IMR-90 (cell line): ENCODE measurements at regions not wholly inside any gene's neighbourhood (a gene's known extent, or its start where the extent isn't known, plus 50 kb on each side); places are given as distances from the start of the nearest gene placed in this dataset.

ENCODE experiments used
- ATAC-seq: fragments of 200-7000 bp; cut with Tn5 transposase; 2 replicates; pipeline ENCODE4 v1.9.1; 2020; ENCODE audit warnings: low read depth, mild to moderate bottlenecking, moderate library complexity
- BruUV-seq: library from RNA; stranded (reverse); fragments of 400-500 nt; replicated peaks from 2 replicates; lab custom pipeline; 2021; lab: Mats Ljungman, UMichigan
- CTCF ChIA-PET: fragments of 300-600 bp; formaldehyde crosslinking; extraction: SDS; loops from one replicate; lab custom pipeline; 2021; ENCODE audit warnings: antibody characterized with exemption; lab: Yijun Ruan, JAX
- POLR2A ChIA-PET: fragments of 300-600 bp; sonication (Branson Sonifier 250); formaldehyde crosslinking; loops from one replicate; lab custom pipeline; 2022; ENCODE audit warnings: antibody characterized with exemption; ENCODE audit not compliant: unreplicated experiment; lab: Charles Lee
- DNase-seq: peaks from one replicate; pipeline ENCODE4 v3.0.0; 2013
- H2AFZ ChIP-seq: replicated peaks from 2 replicates; pipeline ENCODE3; 2013; ENCODE audit warnings: low read length, mild to moderate bottlenecking; ENCODE audit not compliant: poor library complexity
- H2AK5ac ChIP-seq: 2 replicates; pipeline ENCODE4 v1.6.1; 2013; ENCODE audit warnings: low read depth, low read length, inconsistent platforms
- H2AK9ac ChIP-seq: replicated peaks from 2 replicates; pipeline ENCODE3; 2013; ENCODE audit warnings: mild to moderate bottlenecking, low read depth, low read length, moderate library complexity; ENCODE audit not compliant: poor library complexity
- H2BK120ac ChIP-seq: 2 replicates; pipeline ENCODE4 v1.6.1; 2013; ENCODE audit warnings: low read depth, low read length, inconsistent platforms
- H2BK15ac ChIP-seq: 3 replicates; pipeline ENCODE4 v1.6.1; 2013; ENCODE audit warnings: low read depth, low read length, inconsistent platforms
- H2BK20ac ChIP-seq: 2 replicates; pipeline ENCODE4 v1.6.1; 2013; ENCODE audit warnings: low read depth, mild to moderate bottlenecking, inconsistent platforms, low read length, moderate library complexity
- H2BK5ac ChIP-seq: 2 replicates; pipeline ENCODE4 v1.6.1; 2013; ENCODE audit warnings: mild to moderate bottlenecking, low read depth, low read length, inconsistent platforms; ENCODE audit not compliant: poor library complexity, severe bottlenecking
- H3K14ac ChIP-seq: replicated peaks from 2 replicates; pipeline ENCODE4 v1.6.1; 2013; ENCODE audit warnings: low read depth, low read length, inconsistent platforms
- H3K18ac ChIP-seq: 2 replicates; pipeline ENCODE4 v1.6.1; 2013; ENCODE audit warnings: low read depth, low read length, control low read depth
- H3K23ac ChIP-seq: 2 replicates; pipeline ENCODE4 v1.6.1; 2013; ENCODE audit warnings: low read depth, low read length, inconsistent platforms
- H3K27ac ChIP-seq: 2 replicates; pipeline ENCODE4 v1.5.1; 2013; ENCODE audit warnings: mild to moderate bottlenecking, control low read depth, low read length; ENCODE audit not compliant: insufficient read depth
- H3K27me3 ChIP-seq: 2 replicates; pipeline ENCODE4 v1.6.1; 2013; ENCODE audit warnings: low read length; ENCODE audit not compliant: control insufficient read depth, insufficient read depth
- H3K36me3 ChIP-seq: 2 replicates; pipeline ENCODE4 v1.6.1; 2013; ENCODE audit warnings: low read length, mixed read lengths; ENCODE audit not compliant: control insufficient read depth, insufficient read depth
- H3K4ac ChIP-seq: 2 replicates; pipeline ENCODE4 v1.6.1; 2013; ENCODE audit warnings: low read depth, low read length, inconsistent platforms
- H3K4me1 ChIP-seq: 2 replicates; pipeline ENCODE4 v1.6.1; 2013; ENCODE audit warnings: low read length, mixed read lengths; ENCODE audit not compliant: control insufficient read depth, insufficient read depth
- H3K4me2 ChIP-seq: 2 replicates; pipeline ENCODE4 v1.6.1; 2013; ENCODE audit warnings: low read depth, mild to moderate bottlenecking, control low read depth, low read length, moderate library complexity
- H3K4me3 ChIP-seq: 2 replicates; pipeline ENCODE4 v1.5.1; 2013; ENCODE audit warnings: low read depth, mild to moderate bottlenecking, control low read depth, low read length, moderate library complexity; ENCODE audit not compliant: insufficient read depth
- H3K56ac ChIP-seq: 2 replicates; pipeline ENCODE4 v1.6.1; 2013; ENCODE audit warnings: low read length, inconsistent platforms; ENCODE audit not compliant: insufficient read depth; ENCODE audit errors: extremely low read depth
- H3K79me1 ChIP-seq, 2 experiments: 2 replicates each; pipeline ENCODE4 v1.6.1; 2013; ENCODE audit warnings: low read length in 2 of 2, inconsistent platforms in 1 of 2, low read depth in 1 of 2
- H3K9ac ChIP-seq: 2 replicates; pipeline ENCODE4 v1.6.1; 2013; ENCODE audit warnings: low read depth, low read length, control low read depth
- H3K9me1 ChIP-seq: 2 replicates; pipeline ENCODE4 v1.6.1; 2013; ENCODE audit warnings: low read length, inconsistent platforms; ENCODE audit not compliant: insufficient read depth
- H3K9me3 ChIP-seq: 2 replicates; pipeline ENCODE4 v1.6.1; 2013; ENCODE audit warnings: low read length; ENCODE audit not compliant: control insufficient read depth, insufficient read depth
- H4K20me1 ChIP-seq: 2 replicates; pipeline ENCODE4 v1.6.1; 2013; ENCODE audit warnings: low read length, inconsistent platforms; ENCODE audit not compliant: insufficient read depth
- H4K5ac ChIP-seq: 2 replicates; pipeline ENCODE4 v1.6.1; 2013; ENCODE audit warnings: mild to moderate bottlenecking, low read depth, low read length, control low read depth
- H4K8ac ChIP-seq, 2 experiments: 2 replicates each; pipeline ENCODE4 v1.6.1; 2013; ENCODE audit warnings: low read depth in 2 of 2, low read length in 2 of 2, control low read depth in 1 of 2, inconsistent platforms in 1 of 2
- H4K91ac ChIP-seq: 2 replicates; pipeline ENCODE4 v1.6.1; 2013; ENCODE audit warnings: low read depth, low read length, inconsistent platforms; ENCODE audit not compliant: insufficient read depth
- BHLHE40 ChIP-seq: fragments of 150-350 bp; IDR thresholded peaks from 2 replicates; pipeline ENCODE4 v1.6.1; 2016; ENCODE audit warnings: mild to moderate bottlenecking, low read depth, low read length
- CEBPB ChIP-seq: IDR thresholded peaks from 2 replicates; pipeline ENCODE4 v1.6.1; 2012; ENCODE audit warnings: low read depth, low read length, improper control_type of control experiment
- CHD1 ChIP-seq: IDR thresholded peaks from 2 replicates; pipeline ENCODE4 v1.6.1; 2012; ENCODE audit warnings: low read depth, low read length, improper control_type of control experiment
- CTCF ChIP-seq: conservative IDR thresholded peaks from 2 replicates; pipeline ENCODE4 v1.5.1; 2012; ENCODE audit warnings: mild to moderate bottlenecking, low read depth, low read length, improper control_type of control experiment
- ELK1 ChIP-seq: fragments of 150-350 bp; IDR thresholded peaks from 2 replicates; pipeline ENCODE4 v1.6.1; 2016; ENCODE audit warnings: low read depth, mild to moderate bottlenecking, low read length, moderate library complexity, borderline replicate concordance
- FOS ChIP-seq: fragments of 150-350 bp; IDR thresholded peaks from 2 replicates; pipeline ENCODE4 v1.6.1; 2016; ENCODE audit warnings: low read depth, low read length
- MAFK ChIP-seq: IDR thresholded peaks from 2 replicates; pipeline ENCODE4 v1.6.1; 2012; ENCODE audit warnings: low read depth, low read length, improper control_type of control experiment
- MAZ ChIP-seq: IDR thresholded peaks from 2 replicates; pipeline ENCODE4 v1.6.1; 2012; ENCODE audit warnings: low read depth, mild to moderate bottlenecking, low read length, improper control_type of control experiment, moderate library complexity, borderline replicate concordance
- MXI1 ChIP-seq: IDR thresholded peaks from 2 replicates; pipeline ENCODE4 v1.6.1; 2012; ENCODE audit warnings: low read depth, mild to moderate bottlenecking, low read length, moderate library complexity, borderline replicate concordance
- NFE2L2 ChIP-seq: fragments of 150-350 bp; IDR thresholded peaks from 2 replicates; pipeline ENCODE4 v1.6.1; 2016; ENCODE audit warnings: low read depth, mild to moderate bottlenecking, low read length
- POLR2A ChIP-seq: IDR thresholded peaks from 2 replicates; pipeline ENCODE4 v1.6.1; 2012; ENCODE audit warnings: mild to moderate bottlenecking, low read depth, low read length
- RAD21 ChIP-seq: IDR thresholded peaks from 2 replicates; pipeline ENCODE4 v1.6.1; 2012; ENCODE audit warnings: low read length, improper control_type of control experiment
- RCOR1 ChIP-seq: IDR thresholded peaks from 2 replicates; pipeline ENCODE4 v1.6.1; 2012; ENCODE audit warnings: mild to moderate bottlenecking, low read length, improper control_type of control experiment; ENCODE audit not compliant: insufficient replicate concordance
- RFX5 ChIP-seq: IDR thresholded peaks from 2 replicates; pipeline ENCODE4 v1.8.0; 2012; ENCODE audit warnings: low read depth, mild to moderate bottlenecking, low read length, moderate library complexity
- SMC3 ChIP-seq: fragments of 150-350 bp; IDR thresholded peaks from 2 replicates; pipeline ENCODE4 v1.6.1; 2016; ENCODE audit warnings: low read depth, mild to moderate bottlenecking, antibody characterized with exemption, low read length, moderate library complexity
- USF2 ChIP-seq: fragments of 150-350 bp; IDR thresholded peaks from 2 replicates; pipeline ENCODE4 v1.6.1; 2017; ENCODE audit warnings: mild to moderate bottlenecking, antibody characterized with exemption, low read length, low read depth
- WGBS, 2 experiments: methylation state at CpG; one replicate each; pipeline versions ENCODE4 v1.1.5 to v1.1.7; 2013; ENCODE audit warnings: missing lambda C conversion rate in 2 of 2; ENCODE audit not compliant: insufficient read length in 1 of 2; ENCODE audit errors: extremely low coverage in 2 of 2; 5-methylcytosine and 5-hydroxymethylcytosine counted together
- dilution Hi-C: fragments of 300-500 bp; cut with HindIII; formaldehyde crosslinking; loops from one replicate; pipeline ENCODE4 v1.14.3; 2018; ENCODE audit warnings: low sequenced_read_pairs; ENCODE audit not compliant: unreplicated experiment
- in situ Hi-C: fragments of 300-500 bp; cut with MboI; formaldehyde crosslinking; loops from 3 replicates; pipeline ENCODE4 v1.14.3; 2019; ENCODE audit warnings: low sequenced_read_pairs, inconsistent platforms, mixed read lengths
- intact Hi-C: fragments of 100-400 bp; cut with micrococcal nuclease; formaldehyde crosslinking; loops from 2 replicates; pipeline ENCODE4 v1.10.0; 2022

GRCh38 chr20:25860531-25861150, 164.0 kb upstream of the ZNF337 start:
- CTCF ChIA-PET = no interaction called here
- H3K36me3 ChIP-seq = no peaks in the 10 kb centered on the region
- dilution Hi-C loops (no loop called here), in situ Hi-C loops (loop anchor here (25.0 kb wide), 3 partner anchors 127 to 873 kb away; partner anchors contain the start of gene APMAP), intact Hi-C loops (no loop called here)
- TF ChIP-seq RAD21 (no peak), ELK1 (no peak), CEBPB (no peak), RCOR1 (no peak), USF2 (no peak), CTCF (no peak), MAZ (no peak), RFX5 (no peak), BHLHE40 (no peak), CHD1 (no peak), MXI1 (no peak), SMC3 (no peak), POLR2A (no peak), MAFK (no peak), FOS (no peak), NFE2L2 (no peak)
- DNase-seq (no peak), ATAC-seq (no peak)
- H2BK20ac ChIP-seq = no peak overlapping the region
- no peak overlapping the region for H4K5ac ChIP-seq
- H3K18ac ChIP-seq = no peak overlapping the region
- no peak overlapping the region for H2AK5ac ChIP-seq
- no peak overlapping the region for H3K9ac ChIP-seq
- no peaks in the 10 kb centered on the region for H3K4me1 ChIP-seq
- no peaks in the 10 kb centered on the region for H3K9me1 ChIP-seq
- no peak overlapping the region for H4K8ac ChIP-seq
- no peak overlapping the region for H3K14ac ChIP-seq
- H3K56ac ChIP-seq = no peak overlapping the region
- H3K79me1 ChIP-seq = no peaks in the 10 kb centered on the region
- peaks cover 11% of the 10 kb centered on the region for H3K27me3 ChIP-seq
- H3K4ac ChIP-seq = no peak overlapping the region
- no peak overlapping the region for H2AFZ ChIP-seq
- WGBS, 2 experiments = 61% methylated on average over 12 of the region's 23 CpGs; no CpG with 5 or more reads in 1 of the 2 experiments
- H3K9me3 ChIP-seq = no peaks in the 10 kb centered on the region
- H2AK9ac ChIP-seq = no peak overlapping the region
- H4K20me1 ChIP-seq = no peaks in the 10 kb centered on the region
- no peak overlapping the region for H2BK15ac ChIP-seq
- H3K4me2 ChIP-seq = no peak overlapping the region
- BruUV-seq = no TSS peak
- H4K91ac ChIP-seq = no peak overlapping the region
- no peak overlapping the region for H3K4me3 ChIP-seq
- no peak overlapping the region for H2BK120ac ChIP-seq
- no peak overlapping the region for H3K23ac ChIP-seq
- H2BK5ac ChIP-seq = no peak overlapping the region
- POLR2A ChIA-PET = no interaction called here
- H3K27ac ChIP-seq = no peak overlapping the region
